ENCODE measurements at regions not wholly inside any gene's neighbourhood (a gene's known extent, or its start where the extent isn't known, plus 50 kb on each side); places are given as distances from the start of the nearest gene placed in this dataset.

DNA sequence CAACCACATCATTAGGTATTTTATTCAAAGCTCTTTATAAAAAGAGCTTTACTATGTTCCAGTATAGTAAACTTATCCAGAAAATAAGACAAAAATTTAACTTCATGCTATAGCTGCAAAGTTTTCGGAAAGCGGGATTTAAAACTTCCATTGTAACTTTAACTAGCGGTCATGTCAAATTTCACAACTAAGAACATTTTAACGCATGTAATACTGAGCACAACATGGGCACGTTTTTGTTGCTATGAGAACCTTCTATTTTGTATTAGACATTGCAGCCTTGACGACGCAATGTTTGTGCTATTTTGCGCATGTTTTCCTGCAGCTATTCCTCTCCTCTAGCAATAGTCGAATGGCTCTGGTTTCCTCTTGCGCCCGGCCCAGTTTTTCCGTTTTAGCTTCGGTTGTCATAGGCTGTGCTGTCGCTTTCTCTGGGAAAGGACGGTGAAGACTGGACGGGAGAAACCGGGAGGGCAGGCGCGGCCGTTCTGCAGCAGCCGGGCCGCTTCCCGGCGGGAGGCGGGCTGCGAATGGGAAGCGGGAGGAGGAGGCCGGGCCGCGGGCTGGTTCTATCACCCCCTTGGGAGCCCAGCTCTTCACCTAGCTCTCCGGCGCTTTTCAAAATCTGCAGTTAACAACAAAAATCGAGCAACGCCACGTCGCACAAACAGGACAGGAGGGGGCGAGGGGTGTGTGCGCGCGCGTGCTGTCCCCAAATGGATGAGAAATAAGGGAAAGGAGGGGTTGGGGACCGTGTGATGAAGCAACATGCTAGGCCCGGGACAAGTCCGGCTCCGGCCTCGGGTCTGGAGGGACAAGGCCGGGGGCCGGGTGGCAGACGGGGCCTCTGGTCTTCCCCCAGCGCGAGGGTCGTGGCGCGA lies 105.3 kb upstream of the HNRNPU start:
- TF ChIP-seq, protein P1, sequence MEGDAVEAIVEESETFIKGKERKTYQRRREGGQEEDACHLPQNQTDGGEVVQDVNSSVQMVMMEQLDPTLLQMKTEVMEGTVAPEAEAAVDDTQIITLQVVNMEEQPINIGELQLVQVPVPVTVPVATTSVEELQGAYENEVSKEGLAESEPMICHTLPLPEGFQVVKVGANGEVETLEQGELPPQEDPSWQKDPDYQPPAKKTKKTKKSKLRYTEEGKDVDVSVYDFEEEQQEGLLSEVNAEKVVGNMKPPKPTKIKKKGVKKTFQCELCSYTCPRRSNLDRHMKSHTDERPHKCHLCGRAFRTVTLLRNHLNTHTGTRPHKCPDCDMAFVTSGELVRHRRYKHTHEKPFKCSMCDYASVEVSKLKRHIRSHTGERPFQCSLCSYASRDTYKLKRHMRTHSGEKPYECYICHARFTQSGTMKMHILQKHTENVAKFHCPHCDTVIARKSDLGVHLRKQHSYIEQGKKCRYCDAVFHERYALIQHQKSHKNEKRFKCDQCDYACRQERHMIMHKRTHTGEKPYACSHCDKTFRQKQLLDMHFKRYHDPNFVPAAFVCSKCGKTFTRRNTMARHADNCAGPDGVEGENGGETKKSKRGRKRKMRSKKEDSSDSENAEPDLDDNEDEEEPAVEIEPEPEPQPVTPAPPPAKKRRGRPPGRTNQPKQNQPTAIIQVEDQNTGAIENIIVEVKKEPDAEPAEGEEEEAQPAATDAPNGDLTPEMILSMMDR (IDR thresholded peaks at IDR 0.05) = no peak
- peak; percentile 56 for DNase-seq (ENCODE audit: low spot score)
- peak; percentile 54 for ATAC-seq (ENCODE audit: low FRiP score)

DNA sequence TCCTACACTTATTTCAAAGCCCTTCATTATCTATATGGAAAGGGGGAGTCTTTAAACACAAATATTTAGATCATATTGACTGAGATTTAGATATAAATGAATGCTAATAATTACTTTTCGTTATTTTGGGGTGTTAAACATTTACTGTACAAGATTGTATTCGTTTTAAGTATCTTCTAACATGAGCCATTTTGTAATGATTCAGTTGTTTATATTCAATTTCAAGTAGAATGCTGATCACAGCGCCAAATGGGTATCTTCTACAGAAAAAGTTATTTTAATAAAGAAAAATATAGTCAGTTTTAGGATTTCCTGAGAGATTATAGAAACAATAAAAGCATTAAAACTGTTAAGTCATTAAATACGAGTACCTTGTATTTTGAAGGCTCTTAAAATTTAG lies 104.5 kb upstream of the HNRNPU start:
- TF ChIP-seq, protein P1 (IDR thresholded peaks at IDR 0.05) = no peak
- no peak for ATAC-seq (ENCODE audit: low FRiP score)
- no peak for DNase-seq (ENCODE audit: low spot score)

DNA sequence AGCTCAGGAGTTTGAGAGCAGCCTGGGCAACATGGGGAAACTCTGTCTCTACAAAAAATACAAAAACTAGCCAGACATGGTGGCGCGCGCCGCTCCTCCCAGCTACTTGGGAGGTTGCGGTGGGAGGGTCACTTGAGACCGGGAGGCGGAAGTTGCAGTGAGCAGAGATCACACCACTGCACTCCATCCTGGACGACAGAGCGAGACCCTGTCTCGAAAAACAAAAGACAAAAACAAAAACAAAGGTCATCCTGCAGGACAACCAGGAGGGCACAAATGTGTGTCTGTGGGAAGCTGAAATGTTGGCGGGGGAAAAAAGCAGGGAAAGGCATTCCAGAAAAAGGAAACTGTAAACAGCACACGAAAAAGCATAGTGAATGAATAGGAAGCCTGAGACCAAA lies 104.1 kb upstream of the HNRNPU start:
- ATAC-seq (ENCODE audit: low FRiP score) (no peak), DNase-seq (ENCODE audit: low spot score) (no peak)
- TF ChIP-seq, protein P1 (IDR thresholded peaks at IDR 0.05) = no peak

DNA sequence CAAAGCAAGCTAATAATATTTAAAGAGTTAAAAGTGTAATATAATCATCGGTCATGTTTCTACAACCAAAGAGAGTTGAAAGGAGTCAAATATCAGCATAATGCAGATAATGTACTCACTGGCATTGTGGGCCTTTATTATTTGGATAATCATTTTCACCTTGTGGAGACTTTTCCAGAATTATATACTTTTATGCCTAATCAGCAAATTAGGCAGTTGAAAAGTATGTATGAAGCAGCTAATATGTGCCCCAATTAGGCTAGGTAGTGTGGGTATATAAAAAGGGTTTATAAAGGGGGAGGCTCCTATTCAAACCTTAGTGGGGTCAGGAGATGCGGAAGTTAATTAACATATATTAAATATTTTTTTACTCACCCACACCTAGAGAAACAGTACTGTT lies 102.8 kb upstream of the HNRNPU start:
- TF ChIP-seq, protein P1 (IDR thresholded peaks at IDR 0.05) = no peak
- ATAC-seq (ENCODE audit: low FRiP score) = no peak
- no peak for DNase-seq (ENCODE audit: low spot score)

DNA sequence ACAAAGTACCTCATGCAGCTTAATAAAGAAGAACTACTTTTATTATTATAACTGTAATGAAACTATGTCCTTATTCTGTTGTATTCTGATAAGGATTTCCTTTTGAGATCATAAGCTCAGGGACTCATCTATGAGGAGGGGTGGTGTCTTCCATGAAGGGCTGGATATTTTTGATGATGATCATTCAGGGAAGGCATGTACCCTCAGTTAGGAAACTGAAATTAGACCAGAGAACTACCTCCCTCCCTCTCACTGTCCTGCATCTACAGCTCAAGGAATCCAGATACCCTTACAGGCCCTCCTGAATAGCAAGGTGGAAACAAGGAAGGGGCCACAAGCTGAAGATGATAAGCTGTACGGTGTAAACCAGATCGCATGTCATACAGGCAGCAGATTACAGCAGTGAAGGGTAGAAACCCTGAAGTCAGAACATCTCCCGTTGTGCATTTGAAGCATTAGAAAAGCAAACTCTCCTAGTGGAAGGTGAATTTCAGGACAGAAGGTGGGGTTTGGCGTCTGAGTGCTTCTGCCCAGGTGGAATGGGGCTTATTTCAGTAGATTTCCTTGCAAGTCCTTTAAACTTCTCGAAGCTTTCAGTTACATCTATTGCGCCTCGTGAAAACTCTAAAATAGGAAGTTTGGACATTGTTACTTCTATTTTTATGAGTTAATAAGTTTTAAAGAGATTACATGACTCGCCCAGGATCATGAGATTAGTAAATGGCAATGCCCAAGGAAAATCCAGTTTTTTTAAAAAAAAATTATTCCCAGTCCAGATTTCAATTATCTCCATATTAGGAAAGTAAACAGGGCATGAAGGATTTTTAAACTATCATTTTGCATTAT lies 101.1 kb upstream of the HNRNPU start:
- TF ChIP-seq, protein P1 (IDR thresholded peaks at IDR 0.05) = no peak
- ATAC-seq (ENCODE audit: low FRiP score) (no peak), DNase-seq (ENCODE audit: low spot score) (no peak)

DNA sequence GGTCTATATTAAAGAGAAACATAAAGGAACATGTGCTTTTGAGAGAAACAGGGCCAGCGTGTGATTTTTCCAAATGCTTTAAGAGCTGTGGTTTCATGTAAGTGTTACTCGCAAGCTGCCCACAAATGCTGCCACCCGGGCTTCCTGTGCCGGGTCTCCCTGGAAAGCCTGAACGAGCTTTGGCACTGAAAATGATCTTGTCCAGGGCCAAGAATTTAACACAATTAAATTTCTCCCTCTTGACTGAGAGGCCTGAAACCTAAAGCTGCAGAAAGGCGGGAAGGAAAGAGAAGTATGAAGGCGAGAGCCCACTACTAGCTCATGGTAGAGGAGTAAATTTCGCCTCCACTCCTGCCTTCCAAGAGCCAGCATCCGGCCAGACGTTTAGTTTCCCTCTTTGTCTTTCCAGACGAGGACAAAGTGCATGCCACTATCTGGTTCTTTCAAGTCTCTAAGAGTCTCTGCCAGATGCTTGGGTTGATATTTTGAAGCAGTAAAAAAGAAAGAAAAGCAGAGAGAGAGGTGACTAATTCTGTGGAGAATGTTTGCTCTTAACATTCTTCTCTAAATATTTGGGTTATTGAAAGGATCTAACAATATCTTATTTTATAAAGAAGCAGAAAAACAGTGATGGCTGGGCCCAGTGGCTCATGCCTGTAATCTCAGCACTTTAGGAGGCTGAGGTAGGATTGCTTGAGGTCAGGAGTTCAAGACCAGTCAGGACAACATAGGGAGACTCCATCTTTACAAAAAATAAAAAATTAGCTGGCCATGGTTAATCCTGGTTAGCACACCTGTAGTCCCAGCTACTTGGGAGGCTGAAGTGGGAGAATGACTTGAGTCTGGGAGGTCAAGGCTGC lies 100.0 kb upstream of the HNRNPU start:
- ATAC-seq (ENCODE audit: low FRiP score) (no peak), DNase-seq (ENCODE audit: low spot score) (no peak)
- TF ChIP-seq, protein P1 (IDR thresholded peaks at IDR 0.05) = no peak

All from omental fat pad (tissue), 3 donors.